ENCODE measurements at regions not wholly inside any gene's neighbourhood (a gene's known extent, or its start where the extent isn't known, plus 50 kb on each side); places are given as distances from the start of the nearest gene placed in this dataset.

DNA sequence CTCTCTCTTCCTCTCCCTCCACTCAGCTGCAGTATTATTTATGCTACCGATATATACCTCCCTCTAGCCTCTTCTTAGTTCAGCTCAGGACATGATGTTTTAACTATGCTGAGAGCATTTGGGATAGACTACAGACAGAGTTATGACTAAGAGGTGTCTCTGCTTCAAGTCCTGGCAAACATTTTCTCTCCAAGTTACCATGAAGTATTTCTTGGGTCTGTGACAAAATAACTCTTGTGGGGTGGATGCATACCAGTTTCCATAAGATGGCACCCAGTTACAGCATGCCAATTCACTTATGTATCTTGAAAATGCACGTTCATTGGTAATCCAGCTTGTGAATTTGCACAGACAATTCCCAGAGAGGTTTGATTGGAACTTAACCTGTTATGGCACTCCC, 737.6 kb downstream of the SLC4A3 start:
- peak; percentile 48 for DNase-seq (ENCODE audit: unreplicated experiment)
- Mint-ChIP-seq H3K27ac (ENCODE audit: low read depth, unreplicated experiment) (no peak overlapping the region), H3K4me3 (ENCODE audit: unreplicated experiment) (no peak overlapping the region), H3K9me3 (ENCODE audit: unreplicated experiment) (peaks cover 6% of the 10 kb centered on the region), H3K27me3 (ENCODE audit: insufficient read depth, unreplicated experiment) (no peaks in the 10 kb centered on the region), H3K4me1 (ENCODE audit: insufficient read depth, unreplicated experiment) (no peaks in the 10 kb centered on the region), H3K36me3 (ENCODE audit: insufficient read depth, unreplicated experiment) (no peaks in the 10 kb centered on the region)
- ChIA-PET POLR2A (interaction anchor here (0.6 to 1.9 kb wide), 4 partner anchors 8 to 141 kb away, joined by 3 to 8 read pairs (median 5); no protein-coding TSS in a partner anchor), CTCF (interaction anchor here (0.5 to 0.6 kb wide), 2 partner anchors 622 to 1276 kb away, joined by 4 read pairs; no protein-coding TSS in a partner anchor)
- intact Hi-C loops (cut with micrococcal nuclease) = no loop called here
- no TSS peak for BruUV-seq (replicated peaks)
- TF ChIP-seq CTCF (IDR thresholded peaks at IDR 0.05; ENCODE audit: unreplicated experiment) = no peak

GRCh38 chr2:220366765-220367164, 739.3 kb downstream of the SLC4A3 start:
- CTCF ChIA-PET = no interaction called here
- no peak for DNase-seq (ENCODE audit: unreplicated experiment)
- no TSS peak for BruUV-seq (replicated peaks)
- intact Hi-C loops (cut with micrococcal nuclease) = no loop called here
- Mint-ChIP-seq H3K27me3 (ENCODE audit: insufficient read depth, unreplicated experiment) (no peaks in the 10 kb centered on the region), H3K4me1 (ENCODE audit: insufficient read depth, unreplicated experiment) (no peaks in the 10 kb centered on the region), H3K4me3 (ENCODE audit: unreplicated experiment) (no peak overlapping the region), H3K9me3 (ENCODE audit: unreplicated experiment) (peaks cover 6% of the 10 kb centered on the region), H3K36me3 (ENCODE audit: insufficient read depth, unreplicated experiment) (no peaks in the 10 kb centered on the region), H3K27ac (ENCODE audit: low read depth, unreplicated experiment) (no peak overlapping the region)
- POLR2A ChIA-PET = no interaction called here
- TF ChIP-seq CTCF (IDR thresholded peaks at IDR 0.05; ENCODE audit: unreplicated experiment) = no peak

DNA sequence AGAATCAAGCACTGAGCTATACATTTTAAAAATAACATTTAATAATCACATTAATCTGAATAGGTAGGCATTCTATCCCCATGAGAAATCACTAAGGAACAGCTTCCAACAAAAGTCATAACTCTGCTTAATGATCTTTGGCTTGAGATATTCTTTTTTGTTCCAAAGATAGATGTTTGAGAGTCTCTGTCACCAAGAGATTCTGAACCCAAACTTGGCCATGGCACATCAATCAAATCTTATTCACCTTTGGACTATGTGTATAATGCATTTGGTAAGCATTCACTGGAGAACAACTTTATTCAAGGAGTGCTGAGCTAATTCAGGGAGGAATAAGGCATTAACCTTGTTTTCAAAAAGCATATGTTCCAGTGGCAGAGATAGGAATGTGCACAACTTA, 743.3 kb downstream of the SLC4A3 start:
- intact Hi-C loops (cut with micrococcal nuclease) = no loop called here
- POLR2A ChIA-PET = no interaction called here
- BruUV-seq (replicated peaks) = no TSS peak

DNA sequence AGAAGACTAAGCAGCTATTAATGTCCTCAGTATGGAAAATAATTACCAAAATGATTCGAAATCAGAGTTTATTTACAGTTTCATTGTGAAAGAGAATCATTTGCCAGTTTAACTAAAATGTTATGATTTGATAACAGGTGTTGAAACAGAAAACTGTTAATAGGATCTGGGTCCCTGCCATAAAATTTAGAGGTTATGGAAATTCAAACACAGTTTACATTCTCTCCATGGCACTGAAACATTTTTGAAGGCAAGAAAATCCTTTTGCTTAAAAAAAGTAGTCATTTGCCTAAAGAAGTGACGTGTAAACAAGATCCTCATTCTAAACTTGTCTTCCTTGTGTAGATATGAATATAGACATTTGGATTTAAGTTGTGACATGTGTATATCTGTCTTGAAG, 743.8 kb downstream of the SLC4A3 start:
- no TSS peak for BruUV-seq (replicated peaks)
- ChIA-PET CTCF (no interaction called here), POLR2A (no interaction called here)
- no peak for TF ChIP-seq CTCF (IDR thresholded peaks at IDR 0.05; ENCODE audit: unreplicated experiment)
- intact Hi-C loops (cut with micrococcal nuclease) = no loop called here
- Mint-ChIP-seq H3K9me3 (ENCODE audit: unreplicated experiment) (peaks cover 6% of the 10 kb centered on the region), H3K27ac (ENCODE audit: low read depth, unreplicated experiment) (no peak overlapping the region), H3K27me3 (ENCODE audit: insufficient read depth, unreplicated experiment) (no peaks in the 10 kb centered on the region), H3K4me3 (ENCODE audit: unreplicated experiment) (no peak overlapping the region), H3K4me1 (ENCODE audit: insufficient read depth, unreplicated experiment) (no peaks in the 10 kb centered on the region), H3K36me3 (ENCODE audit: insufficient read depth, unreplicated experiment) (no peaks in the 10 kb centered on the region)
- DNase-seq (ENCODE audit: unreplicated experiment) = no peak

More for the DNA sequence above, 743.3 kb downstream of the SLC4A3 start:
- Mint-ChIP-seq H3K36me3 (ENCODE audit: insufficient read depth, unreplicated experiment) (no peaks in the 10 kb centered on the region), H3K9me3 (ENCODE audit: unreplicated experiment) (peaks cover 6% of the 10 kb centered on the region), H3K4me3 (ENCODE audit: unreplicated experiment) (no peak overlapping the region), H3K27me3 (ENCODE audit: insufficient read depth, unreplicated experiment) (no peaks in the 10 kb centered on the region), H3K27ac (ENCODE audit: low read depth, unreplicated experiment) (no peak overlapping the region), H3K4me1 (ENCODE audit: insufficient read depth, unreplicated experiment) (no peaks in the 10 kb centered on the region)
- CTCF ChIA-PET = interaction anchor here (0.8 kb wide), 1 partner anchor 17 kb away, joined by 4 read pairs; no protein-coding TSS in a partner anchor
- no peak for TF ChIP-seq CTCF (IDR thresholded peaks at IDR 0.05; ENCODE audit: unreplicated experiment)
- no peak for DNase-seq (ENCODE audit: unreplicated experiment)
